ENCODE measurements at regions not wholly inside any gene's neighbourhood (a gene's known extent, or its start where the extent isn't known, plus 50 kb on each side); places are given as distances from the start of the nearest gene placed in this dataset.
"Not testable (repeated sequence)": the region's sequence is repeated elsewhere in the genome, so short reads cannot be mapped to it uniquely, and the experiment has no call there.

- DNase-seq: no peak
Observed at GRCh38 chr19:34044021-34044420, 128.3 kb upstream of the LSM14A start.

- no peak for DNase-seq
Observed at GRCh38 chr19:34049944-34050343, 122.4 kb upstream of the LSM14A start.

GRCh38 chr19:34050430-34050829 is 121.9 kb upstream of the LSM14A start:
- DNase-seq: not testable (repeated sequence)

- no peak for DNase-seq
Observed at GRCh38 chr19:34051255-34051654, 121.0 kb upstream of the LSM14A start.

GRCh38 chr19:34057155-34057554 is 115.1 kb upstream of the LSM14A start:
- DNase-seq: no peak

- DNase-seq: no peak
Observed at GRCh38 chr19:34066007-34066643, 106.2 kb upstream of the LSM14A start.

- DNase-seq: no peak
Observed at GRCh38 chr19:34067861-34068271, 104.4 kb upstream of the LSM14A start.

- DNase-seq: no peak
Observed at GRCh38 chr19:34075661-34076091, 96.6 kb upstream of the LSM14A start.

GRCh38 chr19:34082289-34083077 is 89.8 kb upstream of the LSM14A start:
- DNase-seq: no peak

- DNase-seq: no peak
Observed at GRCh38 chr19:34084396-34085145, 87.7 kb upstream of the LSM14A start.

- DNase-seq: no peak
Observed at GRCh38 chr19:34085336-34085735, 87.0 kb upstream of the LSM14A start.

GRCh38 chr19:34088292-34088691 is 84.0 kb upstream of the LSM14A start:
- no peak for DNase-seq

- no peak for DNase-seq
Observed at GRCh38 chr19:34089566-34089965, 82.7 kb upstream of the LSM14A start.

- DNase-seq: no peak
Observed at GRCh38 chr19:34094960-34095359, 77.3 kb upstream of the LSM14A start.

GRCh38 chr19:34095411-34095810 is 76.9 kb upstream of the LSM14A start:
- DNase-seq: not testable (repeated sequence)

- DNase-seq: no peak
Observed at GRCh38 chr19:34096020-34096915, 76.0 kb upstream of the LSM14A start.

- DNase-seq: no peak
Observed at GRCh38 chr19:34104096-34104495, 68.2 kb upstream of the LSM14A start.

GRCh38 chr19:34104557-34104956 is 67.7 kb upstream of the LSM14A start:
- DNase-seq: no peak

GRCh38 chr19:34109596-34109995 is 62.7 kb upstream of the LSM14A start:
- no peak for DNase-seq

- DNase-seq: no peak
Observed at GRCh38 chr19:34118879-34119748, 53.2 kb upstream of the LSM14A start.

- DNase-seq: no peak
Observed at GRCh38 chr19:34120141-34120540, 52.2 kb upstream of the LSM14A start.

All from activated CD8-positive, alpha-beta memory T cell treated with anti-CD3 and anti-CD28 coated beads, Interleukin-2, amount 50 U/mL, for 48 hours (primary cell).